ENCODE measurements at regions not wholly inside any gene's neighbourhood (a gene's known extent, or its start where the extent isn't known, plus 50 kb on each side); places are given as distances from the start of the nearest gene placed in this dataset.

GRCh38 chr3:34394978-34395748, 596.7 kb downstream of the PDCD6IP start:
- no peak overlapping the region for H3K27ac Mint-ChIP-seq
- Histone ChIP-seq H3K4me1 (ENCODE audit: control insufficient read depth in 1 of 2, extremely low read depth in 1 of 2, insufficient read depth in 2 of 2, low read length in 2 of 2) (no peaks in the 10 kb centered on the region), H3K27me3 (replicated peaks in 1 of 2; ENCODE audit: control insufficient read depth in 2 of 2, extremely low read depth in 1 of 2, insufficient read depth in 2 of 2, low read length in 1 of 2) (peaks cover 0 to 7% of the 10 kb centered on the region in 2 experiments), H3K27ac (ENCODE audit: low read length) (no peak overlapping the region), H3K4me3 (ENCODE audit: control insufficient read depth in 1 of 2, extremely low read depth in 1 of 2, low read length in 1 of 2) (no peak overlapping the region), H3K9me3 (no peaks in the 10 kb centered on the region), H3K36me3 (ENCODE audit: control insufficient read depth in 2 of 2, extremely low read depth in 1 of 2, insufficient read depth in 1 of 2, low read length in 1 of 2) (no peaks in the 10 kb centered on the region)
- peaks cover 0 to 3% of the 10 kb centered on the region in 2 donors for H3K27me3 Mint-ChIP-seq
- no peak overlapping the region for H3K4me3 Mint-ChIP-seq
- WGBS (ENCODE audit: insufficient coverage): 83% methylated on average over 2 of the region's 2 CpGs
- ChIA-PET CTCF (interaction anchor here in 1 of 2 donors (0.6 kb wide), 1 partner anchor 27 kb away, joined by 3 read pairs; no protein-coding TSS in a partner anchor), POLR2A (no interaction called here)
- no peak for ATAC-seq (replicated peaks in 1 of 4)
- no peak for DNase-seq
- H3K36me3 Mint-ChIP-seq: no peaks in the 10 kb centered on the region
- H3K4me1 Mint-ChIP-seq: no peaks in the 10 kb centered on the region
- peaks cover 3 to 10% (median 10%) of the 10 kb centered on the region in 3 donors for H3K9me3 Mint-ChIP-seq

- Mint-ChIP-seq H3K9me3 (peaks cover 5 to 15% (median 11%) of the 10 kb centered on the region in 3 donors), H3K27me3 (peaks cover 0 to 3% of the 10 kb centered on the region in 2 donors), H3K4me3 (no peak overlapping the region), H3K36me3 (no peaks in the 10 kb centered on the region), H3K27ac (no peak overlapping the region), H3K4me1 (no peaks in the 10 kb centered on the region)
- ChIA-PET CTCF (no interaction called here), POLR2A (no interaction called here)
- Histone ChIP-seq H3K27ac (ENCODE audit: low read length) (no peak overlapping the region), H3K4me3 (ENCODE audit: control insufficient read depth in 1 of 2, extremely low read depth in 1 of 2, low read length in 1 of 2) (no peak overlapping the region), H3K9me3 (no peaks in the 10 kb centered on the region), H3K4me1 (ENCODE audit: control insufficient read depth in 1 of 2, extremely low read depth in 1 of 2, insufficient read depth in 2 of 2, low read length in 2 of 2) (no peaks in the 10 kb centered on the region), H3K36me3 (ENCODE audit: control insufficient read depth in 2 of 2, extremely low read depth in 1 of 2, insufficient read depth in 1 of 2, low read length in 1 of 2) (no peaks in the 10 kb centered on the region), H3K27me3 (replicated peaks in 1 of 2; ENCODE audit: control insufficient read depth in 2 of 2, extremely low read depth in 1 of 2, insufficient read depth in 2 of 2, low read length in 1 of 2) (peaks cover 0 to 7% of the 10 kb centered on the region in 2 experiments)
- no peak for DNase-seq
- no CpG with 5 or more reads among the region's 1 CpG for WGBS (ENCODE audit: insufficient coverage)
- ATAC-seq (replicated peaks in 1 of 4): no peak
Measured at GRCh38 chr3:34396288-34396687, 597.9 kb downstream of the PDCD6IP start.

- Histone ChIP-seq H3K27me3 (replicated peaks in 1 of 2; ENCODE audit: control insufficient read depth in 2 of 2, extremely low read depth in 1 of 2, insufficient read depth in 2 of 2, low read length in 1 of 2) (peaks cover 0 to 7% of the 10 kb centered on the region in 2 experiments), H3K4me3 (ENCODE audit: control insufficient read depth in 1 of 2, extremely low read depth in 1 of 2, low read length in 1 of 2) (no peak overlapping the region), H3K9me3 (no peaks in the 10 kb centered on the region), H3K27ac (ENCODE audit: low read length) (no peak overlapping the region), H3K36me3 (ENCODE audit: control insufficient read depth in 2 of 2, extremely low read depth in 1 of 2, insufficient read depth in 1 of 2, low read length in 1 of 2) (no peaks in the 10 kb centered on the region), H3K4me1 (ENCODE audit: control insufficient read depth in 1 of 2, extremely low read depth in 1 of 2, insufficient read depth in 2 of 2, low read length in 2 of 2) (no peaks in the 10 kb centered on the region)
- Mint-ChIP-seq H3K4me3 (no peak overlapping the region), H3K36me3 (no peaks in the 10 kb centered on the region), H3K27me3 (peaks cover 0 to 3% of the 10 kb centered on the region in 2 donors), H3K9me3 (peaks cover 8 to 15% (median 13%) of the 10 kb centered on the region in 3 donors), H3K27ac (no peak overlapping the region), H3K4me1 (no peaks in the 10 kb centered on the region)
- CTCF ChIA-PET: no interaction called here
- ATAC-seq (replicated peaks in 1 of 4) (no peak), DNase-seq (no peak)
- POLR2A ChIA-PET: no interaction called here
Measured at GRCh38 chr3:34396956-34397355, 598.5 kb downstream of the PDCD6IP start.

GRCh38 chr3:34399401-34399800, 601.0 kb downstream of the PDCD6IP start:
- WGBS (ENCODE audit: insufficient coverage): no CpG with 5 or more reads among the region's 1 CpG
- Histone ChIP-seq H3K27me3 (replicated peaks in 1 of 2; ENCODE audit: control insufficient read depth in 2 of 2, extremely low read depth in 1 of 2, insufficient read depth in 2 of 2, low read length in 1 of 2) (peaks cover 0 to 7% of the 10 kb centered on the region in 2 experiments), H3K4me3 (ENCODE audit: control insufficient read depth in 1 of 2, extremely low read depth in 1 of 2, low read length in 1 of 2) (no peak overlapping the region), H3K9me3 (no peaks in the 10 kb centered on the region), H3K4me1 (ENCODE audit: control insufficient read depth in 1 of 2, extremely low read depth in 1 of 2, insufficient read depth in 2 of 2, low read length in 2 of 2) (no peaks in the 10 kb centered on the region), H3K27ac (ENCODE audit: low read length) (no peak overlapping the region), H3K36me3 (ENCODE audit: control insufficient read depth in 2 of 2, extremely low read depth in 1 of 2, insufficient read depth in 1 of 2, low read length in 1 of 2) (no peaks in the 10 kb centered on the region)
- H3K4me1 Mint-ChIP-seq: no peaks in the 10 kb centered on the region
- H3K27ac Mint-ChIP-seq: no peak overlapping the region
- H3K4me3 Mint-ChIP-seq: no peak overlapping the region
- DNase-seq (no peak), ATAC-seq (replicated peaks in 1 of 4) (no peak)
- peaks cover 0 to 3% of the 10 kb centered on the region in 2 donors for H3K27me3 Mint-ChIP-seq
- ChIA-PET CTCF (no interaction called here), POLR2A (no interaction called here)
- H3K9me3 Mint-ChIP-seq: peaks cover 5 to 15% (median 10%) of the 10 kb centered on the region in 3 donors
- H3K36me3 Mint-ChIP-seq: no peaks in the 10 kb centered on the region

- WGBS (ENCODE audit: insufficient coverage): no CpG with 5 or more reads among the region's 1 CpG
- POLR2A ChIA-PET: no interaction called here
- no peaks in the 10 kb centered on the region for H3K27me3 Mint-ChIP-seq
Measured at GRCh38 chr3:34405159-34405558, 606.7 kb downstream of the PDCD6IP start.

GRCh38 chr3:34407281-34407680, 608.9 kb downstream of the PDCD6IP start:
- ChIA-PET CTCF (no interaction called here), POLR2A (no interaction called here)
- no peaks in the 10 kb centered on the region for H3K27me3 Mint-ChIP-seq
- no peaks in the 10 kb centered on the region for H3K4me1 Mint-ChIP-seq
- H3K27me3 ChIP-seq (replicated peaks in 1 of 2; ENCODE audit: control insufficient read depth in 2 of 2, extremely low read depth in 1 of 2, insufficient read depth in 2 of 2, low read length in 1 of 2): no peaks in the 10 kb centered on the region
- no peaks in the 10 kb centered on the region for H3K36me3 ChIP-seq (ENCODE audit: control insufficient read depth in 2 of 2, extremely low read depth in 1 of 2, insufficient read depth in 1 of 2, low read length in 1 of 2)
- ATAC-seq (replicated peaks in 1 of 4): no peak
- H3K9me3 Mint-ChIP-seq: peaks cover 0 to 10% (median 0%) of the 10 kb centered on the region in 3 donors
- H3K9me3 ChIP-seq: no peaks in the 10 kb centered on the region
- H3K4me3 ChIP-seq (ENCODE audit: control insufficient read depth in 1 of 2, extremely low read depth in 1 of 2, low read length in 1 of 2): no peak overlapping the region
- no peaks in the 10 kb centered on the region for H3K36me3 Mint-ChIP-seq
- H3K27ac Mint-ChIP-seq: no peak overlapping the region
- no peak overlapping the region for H3K27ac ChIP-seq (ENCODE audit: low read length)
- 60% methylated on average over 1 of the region's 1 CpG for WGBS (ENCODE audit: insufficient coverage)
- no peaks in the 10 kb centered on the region for H3K4me1 ChIP-seq (ENCODE audit: control insufficient read depth in 1 of 2, extremely low read depth in 1 of 2, insufficient read depth in 2 of 2, low read length in 2 of 2)
- no peak for DNase-seq
- no peak overlapping the region for H3K4me3 Mint-ChIP-seq

More at GRCh38 chr3:34405159-34405558, 606.7 kb downstream of the PDCD6IP start:
- Histone ChIP-seq H3K27me3 (replicated peaks in 1 of 2; ENCODE audit: control insufficient read depth in 2 of 2, extremely low read depth in 1 of 2, insufficient read depth in 2 of 2, low read length in 1 of 2) (no peaks in the 10 kb centered on the region), H3K4me3 (ENCODE audit: control insufficient read depth in 1 of 2, extremely low read depth in 1 of 2, low read length in 1 of 2) (no peak overlapping the region), H3K36me3 (ENCODE audit: control insufficient read depth in 2 of 2, extremely low read depth in 1 of 2, insufficient read depth in 1 of 2, low read length in 1 of 2) (no peaks in the 10 kb centered on the region), H3K4me1 (ENCODE audit: control insufficient read depth in 1 of 2, extremely low read depth in 1 of 2, insufficient read depth in 2 of 2, low read length in 2 of 2) (no peaks in the 10 kb centered on the region), H3K27ac (ENCODE audit: low read length) (no peak overlapping the region), H3K9me3 (no peaks in the 10 kb centered on the region)
- no peak for ATAC-seq (replicated peaks in 1 of 4)
- H3K4me1 Mint-ChIP-seq: no peaks in the 10 kb centered on the region
- DNase-seq: no peak
- CTCF ChIA-PET: no interaction called here
- H3K4me3 Mint-ChIP-seq: no peak overlapping the region
- H3K27ac Mint-ChIP-seq: no peak overlapping the region
- H3K9me3 Mint-ChIP-seq: peaks cover 5 to 13% (median 5%) of the 10 kb centered on the region in 3 donors
- no peaks in the 10 kb centered on the region for H3K36me3 Mint-ChIP-seq
